ENCODE measurements at regions not wholly inside any gene's neighbourhood (a gene's known extent, or its start where the extent isn't known, plus 50 kb on each side); places are given as distances from the start of the nearest gene placed in this dataset.

DNA sequence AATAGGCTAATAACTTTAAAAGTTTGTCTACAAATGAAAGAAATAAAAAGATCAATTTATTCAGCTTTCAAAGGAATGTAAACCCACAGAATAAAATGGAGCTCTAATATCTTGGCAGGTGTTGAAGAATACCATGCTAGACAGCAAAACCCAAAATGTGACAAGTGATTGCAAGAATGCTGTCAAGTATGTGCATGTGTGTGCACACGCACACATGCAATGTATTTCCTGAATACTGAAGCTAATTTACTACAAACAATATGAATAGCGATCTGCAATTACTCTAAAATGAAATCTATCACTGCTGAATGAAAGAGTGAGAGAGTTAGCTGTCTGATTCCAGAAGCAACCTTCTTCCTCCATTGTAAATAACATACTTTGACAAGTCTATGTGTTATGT lies 179.2 kb upstream of the HSF2 start:
- Histone ChIP-seq H2AFZ (ENCODE audit: low read length) (no peak overlapping the region), H3F3A (ENCODE audit: low read length, unreplicated experiment) (no peaks in the 10 kb centered on the region), H3K4me3 (ENCODE audit: low read length) (no peak overlapping the region), H3K4me1 (ENCODE audit: insufficient read depth, low read length) (no peaks in the 10 kb centered on the region), H4K20me1 (ENCODE audit: low read length) (no peaks in the 10 kb centered on the region), H3K9me3 (ENCODE audit: low read length) (no peaks in the 10 kb centered on the region), H3K36me3 (ENCODE audit: low read depth, low read length) (no peaks in the 10 kb centered on the region), H3K4me2 (ENCODE audit: low read length) (no peak overlapping the region), H3K27ac (ENCODE audit: low read length) (no peak overlapping the region), H3K79me2 (ENCODE audit: low read length) (no peaks in the 10 kb centered on the region), H3K9ac (ENCODE audit: low read length) (no peak overlapping the region), H3K27me3 (ENCODE audit: low read length) (no peaks in the 10 kb centered on the region), H3K9me2 (replicated peaks; ENCODE audit: low read length) (no peaks in the 10 kb centered on the region)
- TF ChIP-seq EZH2 (IDR thresholded peaks at IDR 0.05; ENCODE audit: low read length, unreplicated experiment) (no peak), CTCF (conservative IDR thresholded peaks at IDR 0.05; ENCODE audit: low read depth, low read length) (no peak), EZH2phosphoT487 (IDR thresholded peaks at IDR 0.05; ENCODE audit: borderline replicate concordance, low read length) (no peak)
- CTCF ChIA-PET, result no interaction called here
- no TSS peak for BruUV-seq (replicated peaks)
- intact Hi-C loops (cut with micrococcal nuclease), result no loop called here
- DNase-seq (no peak), ATAC-seq (no peak)
- POLR2A ChIA-PET (ENCODE audit: unreplicated experiment), result no interaction called here

DNA sequence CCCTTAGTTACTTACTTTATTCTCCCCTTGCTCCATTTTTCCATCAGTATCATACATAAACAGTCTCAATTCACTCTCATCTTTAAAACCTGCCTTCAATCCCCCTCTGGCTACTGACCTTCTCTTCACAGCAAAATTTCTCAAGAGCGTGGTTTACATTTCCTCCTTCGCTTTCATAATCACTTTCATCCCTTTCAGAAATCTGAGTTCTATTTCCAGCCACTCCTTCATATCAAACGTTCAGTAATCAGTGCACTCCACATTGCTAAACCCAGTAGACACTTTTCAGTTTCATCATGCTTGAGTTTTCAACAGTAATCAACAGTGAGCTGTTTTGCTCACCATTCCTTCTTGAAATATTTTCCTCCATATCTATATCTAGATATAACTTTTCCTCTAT lies 176.7 kb upstream of the HSF2 start:
- intact Hi-C loops (cut with micrococcal nuclease), result no loop called here
- CTCF ChIA-PET, result no interaction called here
- Histone ChIP-seq H3K27me3 (ENCODE audit: low read length) (no peaks in the 10 kb centered on the region), H3K4me3 (ENCODE audit: low read length) (no peak overlapping the region), H3F3A (ENCODE audit: low read length, unreplicated experiment) (no peaks in the 10 kb centered on the region), H2AFZ (ENCODE audit: low read length) (no peak overlapping the region), H3K4me1 (ENCODE audit: insufficient read depth, low read length) (no peaks in the 10 kb centered on the region), H3K9me3 (ENCODE audit: low read length) (no peaks in the 10 kb centered on the region), H3K27ac (ENCODE audit: low read length) (no peak overlapping the region), H3K79me2 (ENCODE audit: low read length) (no peaks in the 10 kb centered on the region), H3K9me2 (replicated peaks; ENCODE audit: low read length) (no peaks in the 10 kb centered on the region), H4K20me1 (ENCODE audit: low read length) (no peaks in the 10 kb centered on the region), H3K9ac (ENCODE audit: low read length) (no peak overlapping the region), H3K4me2 (ENCODE audit: low read length) (no peak overlapping the region), H3K36me3 (ENCODE audit: low read depth, low read length) (no peaks in the 10 kb centered on the region)
- POLR2A ChIA-PET (ENCODE audit: unreplicated experiment), result no interaction called here
- no TSS peak for BruUV-seq (replicated peaks)
- ATAC-seq (no peak), DNase-seq (no peak)
- TF ChIP-seq EZH2 (IDR thresholded peaks at IDR 0.05; ENCODE audit: low read length, unreplicated experiment) (no peak), EZH2phosphoT487 (IDR thresholded peaks at IDR 0.05; ENCODE audit: borderline replicate concordance, low read length) (no peak), CTCF (conservative IDR thresholded peaks at IDR 0.05; ENCODE audit: low read depth, low read length) (no peak)

GRCh38 chr6:122223251-122223650 lies 176.2 kb upstream of the HSF2 start:
- Histone ChIP-seq H3K79me2 (ENCODE audit: low read length) (no peaks in the 10 kb centered on the region), H2AFZ (ENCODE audit: low read length) (no peak overlapping the region), H3F3A (ENCODE audit: low read length, unreplicated experiment) (no peaks in the 10 kb centered on the region), H3K4me3 (ENCODE audit: low read length) (no peak overlapping the region), H3K9ac (ENCODE audit: low read length) (no peak overlapping the region), H3K27me3 (ENCODE audit: low read length) (no peaks in the 10 kb centered on the region), H3K9me2 (replicated peaks; ENCODE audit: low read length) (no peaks in the 10 kb centered on the region), H3K36me3 (ENCODE audit: low read depth, low read length) (no peaks in the 10 kb centered on the region), H3K4me1 (ENCODE audit: insufficient read depth, low read length) (no peaks in the 10 kb centered on the region), H4K20me1 (ENCODE audit: low read length) (no peaks in the 10 kb centered on the region), H3K9me3 (ENCODE audit: low read length) (no peaks in the 10 kb centered on the region), H3K4me2 (ENCODE audit: low read length) (no peak overlapping the region), H3K27ac (ENCODE audit: low read length) (no peak overlapping the region)
- TF ChIP-seq CTCF (conservative IDR thresholded peaks at IDR 0.05; ENCODE audit: low read depth, low read length), result no peak
- no peak for TF ChIP-seq EZH2 (IDR thresholded peaks at IDR 0.05; ENCODE audit: low read length, unreplicated experiment)
- TF ChIP-seq EZH2phosphoT487 (IDR thresholded peaks at IDR 0.05; ENCODE audit: borderline replicate concordance, low read length), result no peak
- no peak for ATAC-seq
- no TSS peak for BruUV-seq (replicated peaks)
- CTCF ChIA-PET, result no interaction called here
- POLR2A ChIA-PET (ENCODE audit: unreplicated experiment), result no interaction called here
- intact Hi-C loops (cut with micrococcal nuclease), result no loop called here
- DNase-seq, result no peak

Data from PC-3 (cell line).